Dedifferentiated amniotic fluid mesenchymal stem cell (primary cell): ENCODE measurements at regions not wholly inside any gene's neighbourhood (a gene's known extent, or its start where the extent isn't known, plus 50 kb on each side); places are given as distances from the start of the nearest gene placed in this dataset.

Experiments
- DNase-seq: peaks from one replicate; pipeline ENCODE4 v3.0.0-alpha.2; 2016; ENCODE audit errors: extremely low spot score

DNA sequence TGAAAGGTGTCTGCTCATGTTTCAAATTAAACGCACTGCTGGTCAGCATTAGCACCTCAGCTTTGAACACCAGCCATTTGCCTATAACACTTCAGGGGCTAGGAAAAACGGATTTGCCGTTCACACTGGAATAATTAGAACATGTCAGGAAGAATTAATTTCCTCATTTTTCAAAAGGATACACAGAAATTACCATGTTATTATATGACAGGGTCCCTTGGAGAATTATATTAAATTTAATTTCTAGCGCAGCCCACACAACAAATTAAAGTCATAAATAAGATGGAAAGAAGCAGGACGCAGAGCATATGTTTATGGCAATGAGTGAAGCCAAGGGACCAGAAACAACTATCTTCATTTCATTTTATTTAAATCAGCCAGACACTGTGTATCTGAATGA lies 83.8 kb upstream of the SOX6 start:
- no peak for DNase-seq

DNA sequence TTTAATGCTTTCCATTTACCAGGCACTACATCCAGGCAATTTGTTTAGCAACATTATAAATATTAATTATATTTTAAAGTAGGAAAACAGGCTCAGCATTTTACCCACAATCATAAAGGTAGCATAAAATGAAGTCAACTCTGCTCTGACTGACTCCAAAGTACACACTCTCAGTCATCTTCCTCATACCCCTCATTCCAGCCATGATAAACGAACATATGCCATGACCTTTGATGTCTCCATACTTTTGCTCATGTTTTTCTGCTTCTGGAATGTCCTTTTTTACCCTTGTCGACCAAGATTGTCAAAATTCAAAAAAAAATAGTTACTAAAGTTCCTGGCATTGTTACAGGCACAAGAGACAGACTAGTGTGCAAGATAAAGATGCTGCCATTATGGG lies 77.7 kb upstream of the SOX6 start:
- DNase-seq, result no peak

DNA sequence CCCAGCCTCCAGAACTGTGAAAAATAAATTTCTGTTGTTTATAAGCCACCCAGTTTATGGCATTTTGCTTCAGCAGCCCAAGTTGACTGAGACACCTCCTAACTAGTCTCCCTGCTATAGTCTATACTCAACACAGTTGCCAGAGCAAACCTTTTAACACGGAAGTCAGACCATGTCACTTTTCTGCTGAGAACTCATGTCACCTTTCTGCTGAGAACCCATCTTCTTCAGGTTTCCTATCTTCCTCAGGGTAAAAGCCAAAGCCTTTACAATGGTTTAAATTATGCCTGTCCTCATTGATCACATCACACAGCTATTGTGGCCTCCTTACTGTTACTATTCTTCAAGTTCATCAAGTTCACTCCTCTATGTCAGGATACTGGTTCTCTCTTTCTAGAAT lies 74.3 kb upstream of the SOX6 start:
- DNase-seq, result no peak

DNA sequence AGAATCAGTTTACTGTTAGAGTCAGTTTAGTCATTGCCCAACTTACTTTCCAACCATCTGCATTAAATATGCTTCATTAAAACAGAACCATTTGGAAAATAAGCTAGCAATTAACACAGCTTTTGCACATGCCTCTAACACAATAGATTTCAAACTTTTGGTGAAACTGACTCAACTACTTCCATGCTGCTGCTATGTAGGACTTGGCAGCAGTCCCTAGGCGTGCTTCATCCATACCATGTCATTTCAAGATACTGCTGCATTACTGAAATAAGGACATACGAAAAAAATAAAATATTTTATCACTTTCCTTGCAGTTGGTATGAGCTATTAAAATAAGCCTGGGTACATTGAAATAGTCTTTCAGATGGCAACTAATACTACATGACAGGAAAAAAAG lies 65.5 kb upstream of the SOX6 start:
- no peak for DNase-seq

DNA sequence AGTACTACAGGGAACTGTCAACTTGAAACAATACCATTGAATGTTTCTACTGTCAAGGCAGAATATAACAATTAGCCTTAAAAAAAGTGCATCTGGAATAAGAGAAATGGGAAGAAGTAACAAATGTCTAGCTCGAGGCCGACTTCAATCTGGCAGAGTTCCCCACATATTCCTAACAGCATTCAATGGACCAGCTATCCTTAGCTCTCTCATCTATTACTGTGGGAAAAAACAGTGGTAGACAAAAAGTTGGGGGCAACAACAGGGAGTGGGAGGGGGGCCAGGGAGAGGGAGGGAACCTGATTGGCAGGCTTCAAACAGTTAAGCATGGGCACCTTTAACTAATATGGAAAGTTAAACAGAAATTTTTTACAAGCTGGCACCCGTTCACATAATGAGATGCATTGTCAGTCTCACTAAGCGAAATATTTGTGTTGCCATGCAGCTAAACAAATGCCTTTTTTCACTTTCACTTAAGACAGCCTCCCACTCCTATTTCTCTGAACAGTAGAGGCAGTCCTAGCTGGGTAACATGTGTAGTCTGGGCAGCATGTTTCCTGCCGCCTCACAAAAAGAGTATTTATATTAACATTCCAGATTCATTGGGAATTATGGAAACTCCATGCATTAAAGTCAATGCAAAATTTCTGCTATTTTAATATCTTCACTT lies 62.2 kb upstream of the SOX6 start:
- no peak for DNase-seq

DNA sequence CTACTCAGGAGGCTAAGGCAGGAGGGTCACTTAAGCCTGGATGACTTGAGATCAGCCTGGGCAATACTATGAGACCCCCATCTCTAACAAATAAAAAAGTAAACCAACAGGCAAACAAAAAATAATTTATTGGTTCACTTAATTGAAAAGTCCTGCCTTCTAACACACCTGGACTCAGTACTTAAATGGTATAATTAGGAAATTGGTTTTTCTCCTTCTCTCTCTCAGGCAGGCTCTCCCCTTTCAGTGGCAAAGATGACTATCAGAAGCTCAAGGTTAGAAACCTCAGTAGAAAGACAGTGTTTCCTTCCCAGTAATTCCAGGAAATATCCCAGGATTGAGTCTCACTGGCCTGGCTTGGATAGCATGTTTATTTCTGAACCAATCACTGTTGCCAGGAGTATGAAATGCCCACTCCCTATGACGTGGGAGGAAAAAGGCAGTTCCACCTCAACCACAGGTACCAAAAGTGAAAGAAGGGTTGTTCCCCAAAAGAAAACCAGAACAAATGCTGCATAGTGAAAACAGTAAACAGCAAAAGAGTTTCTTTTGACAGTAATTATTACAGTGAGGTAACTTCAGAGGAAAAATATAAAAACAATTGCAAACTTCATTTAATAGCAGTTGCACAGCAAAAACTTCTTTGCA lies 56.3 kb upstream of the SOX6 start:
- no peak for DNase-seq

DNA sequence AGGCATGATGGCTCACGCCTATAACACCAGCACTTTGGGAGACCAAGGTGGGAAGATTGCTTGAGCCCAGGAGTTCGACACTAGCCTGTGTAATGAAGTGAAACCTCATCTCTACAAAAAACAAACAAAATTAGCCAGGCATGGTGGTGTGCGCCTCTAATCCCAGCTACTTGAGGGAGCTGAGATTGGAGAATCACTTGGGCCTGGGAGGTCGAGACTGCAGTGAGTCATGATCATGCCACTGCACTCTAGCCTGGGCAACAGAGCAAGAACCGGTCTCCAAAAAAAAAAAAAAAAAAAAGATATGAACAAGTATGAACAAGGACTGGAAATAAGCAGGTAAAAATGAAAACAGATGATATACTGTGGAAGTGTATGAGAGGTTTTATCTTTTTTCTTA lies 54.1 kb upstream of the SOX6 start:
- no peak for DNase-seq

DNA sequence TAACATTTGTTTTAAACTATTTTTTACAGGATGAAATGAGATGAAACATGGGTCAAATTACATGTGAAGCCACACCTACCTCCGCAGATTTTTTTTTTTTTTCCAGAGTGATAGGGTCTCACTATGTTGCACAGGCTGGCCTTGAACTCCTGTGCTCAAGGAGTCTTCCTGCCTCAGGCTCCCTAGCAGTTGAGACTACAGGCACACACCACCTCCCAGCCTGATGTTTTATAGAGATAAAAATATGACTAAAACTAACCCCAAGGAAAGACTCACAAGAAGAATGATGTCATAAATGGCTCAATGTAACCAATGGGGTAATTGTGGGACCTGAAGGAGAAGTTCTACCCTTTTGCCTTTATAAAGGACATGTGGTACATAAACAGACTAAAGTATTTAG lies 52.3 kb upstream of the SOX6 start:
- DNase-seq, result no peak

DNA sequence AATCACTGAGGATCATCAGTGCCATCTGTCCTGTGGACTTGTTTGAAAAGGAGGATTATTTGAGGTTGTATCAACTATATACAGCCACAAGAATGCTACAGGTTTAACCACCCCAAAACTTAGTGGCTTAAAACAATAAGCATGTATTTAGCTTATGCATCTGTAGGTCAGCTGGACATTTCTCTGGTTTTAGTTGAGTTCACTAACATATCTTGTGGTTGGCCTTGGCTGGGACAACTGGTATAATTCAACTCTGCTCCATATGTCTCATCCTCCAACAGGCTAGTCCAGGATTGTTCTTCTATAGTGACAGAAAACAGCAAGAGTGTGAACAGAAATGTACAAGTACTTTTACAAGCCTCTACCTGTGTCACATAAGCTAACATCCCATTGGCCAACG lies 49.9 kb upstream of the SOX6 start:
- no peak for DNase-seq
